Stimulated activated naive CD4-positive, alpha-beta T cell (primary cell): ENCODE measurements at regions not wholly inside any gene's neighbourhood (a gene's known extent, or its start where the extent isn't known, plus 50 kb on each side); places are given as distances from the start of the nearest gene placed in this dataset.
"Not testable (repeated sequence)": the region's sequence is repeated elsewhere in the genome, so short reads cannot be mapped to it uniquely, and the experiment has no call there.

Experiments
- DNase-seq, 6 experiments: peaks; one replicate each; lab custom pipeline; 2025; lab: John Stamatoyannopoulos, UW

GRCh38 chr6:153984811-153985210 is 54.2 kb upstream of the OPRM1 start:
- no peak for DNase-seq

GRCh38 chr6:153980171-153980570 is 58.9 kb upstream of the OPRM1 start:
- no peak for DNase-seq

GRCh38 chr6:153978911-153979548 is 60.0 kb upstream of the OPRM1 start:
- DNase-seq: not testable (repeated sequence)

GRCh38 chr6:153976921-153977693 is 61.9 kb upstream of the OPRM1 start:
- DNase-seq: no peak

GRCh38 chr6:153966001-153966400 is 73.0 kb upstream of the OPRM1 start:
- DNase-seq: peak in 3 of 6 experiments; percentile 42 to 47 (median 44)

GRCh38 chr6:153963352-153963751 is 75.7 kb upstream of the OPRM1 start:
- DNase-seq: no peak

- DNase-seq: no peak
Measured at GRCh38 chr6:153962555-153962954, 76.5 kb upstream of the OPRM1 start.

- DNase-seq: no peak
Measured at GRCh38 chr6:153960741-153961140, 78.3 kb upstream of the OPRM1 start.

GRCh38 chr6:153960281-153960680 is 78.8 kb upstream of the OPRM1 start:
- no peak for DNase-seq

GRCh38 chr6:153959276-153959675 is 79.8 kb upstream of the OPRM1 start:
- no peak for DNase-seq

- no peak for DNase-seq
Measured at GRCh38 chr6:153958860-153959259, 80.2 kb upstream of the OPRM1 start.

GRCh38 chr6:153957394-153957793 is 81.6 kb upstream of the OPRM1 start:
- no peak for DNase-seq

GRCh38 chr6:153956808-153957207 is 82.2 kb upstream of the OPRM1 start:
- DNase-seq: no peak

- DNase-seq: no peak
Measured at GRCh38 chr6:153949616-153950015, 89.4 kb upstream of the OPRM1 start.

GRCh38 chr6:153947808-153948447 is 91.1 kb upstream of the OPRM1 start:
- no peak for DNase-seq

GRCh38 chr6:153944201-153944600 is 94.8 kb upstream of the OPRM1 start:
- DNase-seq: no peak

GRCh38 chr6:153942361-153942760 is 96.7 kb upstream of the OPRM1 start:
- no peak for DNase-seq

GRCh38 chr6:153941768-153942167 is 97.3 kb upstream of the OPRM1 start:
- DNase-seq: no peak

- no peak for DNase-seq
Measured at GRCh38 chr6:153938876-153939275, 100.2 kb upstream of the OPRM1 start.

GRCh38 chr6:153931431-153931830 is 107.6 kb upstream of the OPRM1 start:
- no peak for DNase-seq

- DNase-seq: no peak
Measured at GRCh38 chr6:153927867-153928266, 111.2 kb upstream of the OPRM1 start.

GRCh38 chr6:153898360-153899059 is 140.5 kb upstream of the OPRM1 start:
- DNase-seq: no peak

GRCh38 chr6:153882411-153882810 is 156.6 kb upstream of the OPRM1 start:
- no peak for DNase-seq
